ENCODE measurements at regions not wholly inside any gene's neighbourhood (a gene's known extent, or its start where the extent isn't known, plus 50 kb on each side); places are given as distances from the start of the nearest gene placed in this dataset.

GRCh38 chr11:109859045-109859724, 234.0 kb upstream of the ZC3H12C start:
- TF ChIP-seq POLR2AphosphoS5 (IDR thresholded peaks at IDR 0.05; ENCODE audit: low read depth, low read length): no peak
- TF ChIP-seq POLR2A (IDR thresholded peaks at IDR 0.05; ENCODE audit: low read depth, low read length): no peak
